ENCODE measurements at regions not wholly inside any gene's neighbourhood (a gene's known extent, or its start where the extent isn't known, plus 50 kb on each side); places are given as distances from the start of the nearest gene placed in this dataset.

GRCh38 chr6:25007269-25007699, 71.5 kb upstream of the RIPOR2 start (continued):
- no peak for TF ChIP-seq ZNF274 (IDR thresholded peaks at IDR 0.05; ENCODE audit: insufficient read depth, insufficient read length)
- peak; percentile 46 for TF ChIP-seq SKIL (IDR thresholded peaks at IDR 0.05; ENCODE audit: low read depth, poor library complexity, severe bottlenecking)
- no peak for TF ChIP-seq STAT1 (conservative IDR thresholded peaks at IDR 0.05)
- no peak for TF ChIP-seq ZNF217 (IDR thresholded peaks at IDR 0.05)
- peak; percentile 62 for TF ChIP-seq ZNF24 (IDR thresholded peaks at IDR 0.05)
- no peak for TF ChIP-seq SMC3 (IDR thresholded peaks at IDR 0.05; ENCODE audit: borderline replicate concordance, low read length)
- peak; percentile 42 for TF ChIP-seq IKZF1 (conservative IDR thresholded peaks at IDR 0.05)
- TF ChIP-seq ZBTB33 (IDR thresholded peaks at IDR 0.05), result no peak
- no peak for TF ChIP-seq RAD21 (IDR thresholded peaks at IDR 0.05; ENCODE audit: insufficient read depth, low read depth, low read length)
- TF ChIP-seq SREBF1 (IDR thresholded peaks at IDR 0.05; ENCODE audit: low read length), result no peak
- TF ChIP-seq SPI1 (IDR thresholded peaks at IDR 0.05; ENCODE audit: borderline replicate concordance, insufficient read depth, low read depth, low read length), result no peak
- TF ChIP-seq CEBPB (IDR thresholded peaks at IDR 0.05; ENCODE audit: borderline replicate concordance in 1 of 2, low read depth in 2 of 2, low read length in 2 of 2), result no peak
- TF ChIP-seq BCL3 (IDR thresholded peaks at IDR 0.05; ENCODE audit: borderline replicate concordance, insufficient read depth, low read depth, low read length, poor library complexity, severe bottlenecking), result peak; percentile 64
- peak; percentile 28 to 67; a peak in 1 of 4 replicates for TF ChIP-seq EP300 (IDR thresholded peaks at IDR 0.05; ENCODE audit: borderline replicate concordance in 1 of 2, control insufficient read depth in 1 of 2, low read depth in 2 of 2, low read length in 2 of 2)
- no peak for TF ChIP-seq HSF1 (IDR thresholded peaks at IDR 0.05; ENCODE audit: low read depth, low read length)
- TF ChIP-seq CEBPZ (IDR thresholded peaks at IDR 0.05; ENCODE audit: low read depth, low read length), result no peak
- no peak for TF ChIP-seq POLR2AphosphoS2 (IDR thresholded peaks at IDR 0.05; ENCODE audit: low read depth, low read length)
- no peak for TF ChIP-seq BMI1 (IDR thresholded peaks at IDR 0.05; ENCODE audit: borderline replicate concordance)

Data from GM12878 (cell line).